Panc1 (cell line): ENCODE measurements at regions not wholly inside any gene's neighbourhood (a gene's known extent, or its start where the extent isn't known, plus 50 kb on each side); places are given as distances from the start of the nearest gene placed in this dataset.

Experiments used
- ATAC-seq: fragments of 200-7000 bp; cut with Tn5 transposase; 2 replicates; pipeline ENCODE4 v1.9.1; 2020; ENCODE audit warnings: mild to moderate bottlenecking, moderate library complexity
- BruUV-seq: library from RNA; stranded (reverse); fragments of 400-500 nt; replicated peaks from 2 replicates; lab custom pipeline; 2021; lab: Mats Ljungman, UMichigan
- CTCF ChIA-PET: fragments of 300-600 bp; sonication (Branson Sonifier 250); formaldehyde crosslinking; loops from one replicate; lab custom pipeline; 2022; ENCODE audit warnings: antibody characterized with exemption; lab: Charles Lee
- POLR2A ChIA-PET: fragments of 300-600 bp; sonication (Branson Sonifier 250); formaldehyde crosslinking; loops from one replicate; lab custom pipeline; 2022; ENCODE audit warnings: antibody characterized with exemption; lab: Charles Lee
- DNase-seq: peaks from one replicate; pipeline ENCODE4 v3.0.0-alpha.2; 2010; ENCODE audit warnings: low read depth, low spot score
- H3K27ac ChIP-seq: 2 replicates; pipeline ENCODE4 v1.5.1; 2011; ENCODE audit warnings: mild to moderate bottlenecking, low read length, inconsistent platforms
- H3K27me3 ChIP-seq: fragments of 200-500 bp; sonication (Bioruptor generic); 2 replicates; pipeline ENCODE4 v1.6.0; 2014; ENCODE audit warnings: low read length, inconsistent platforms; ENCODE audit not compliant: control insufficient read depth, insufficient read depth
- H3K36me3 ChIP-seq: fragments of 200-500 bp; sonication (Bioruptor generic); 2 replicates; pipeline ENCODE4 v1.5.1; 2014; ENCODE audit warnings: inconsistent platforms, mild to moderate bottlenecking, low read length, moderate library complexity; ENCODE audit not compliant: control insufficient read depth, insufficient read depth
- H3K4me1 ChIP-seq: 2 replicates; pipeline ENCODE4 v1.5.1; 2011; ENCODE audit warnings: inconsistent platforms, mild to moderate bottlenecking, low read length, moderate library complexity; ENCODE audit not compliant: control insufficient read depth, insufficient read depth
- H3K4me3 ChIP-seq, 2 experiments: 2 replicates each; pipeline ENCODE4 v1.5.1; 2011 to 2012; ENCODE audit warnings: low read depth in 2 of 2, low read length in 2 of 2, mild to moderate bottlenecking in 2 of 2, inconsistent platforms in 1 of 2, moderate library complexity in 1 of 2
- H3K9me3 ChIP-seq: fragments of 200-500 bp; sonication (Bioruptor generic); 2 replicates; pipeline ENCODE4 v1.5.1; 2014; ENCODE audit warnings: low read depth, mild to moderate bottlenecking, inconsistent platforms, low read length, moderate library complexity; ENCODE audit not compliant: control insufficient read depth, insufficient read depth
- POLR2AphosphoS5 ChIP-seq: IDR thresholded peaks from 2 replicates; pipeline ENCODE4 v1.6.1; 2012; ENCODE audit warnings: mild to moderate bottlenecking, low read depth, low read length, moderate library complexity
- SIN3A ChIP-seq: IDR thresholded peaks from 2 replicates; pipeline ENCODE4 v1.6.1; 2012; ENCODE audit warnings: low read depth, mild to moderate bottlenecking, low read length, moderate library complexity, borderline replicate concordance; ENCODE audit not compliant: insufficient read depth
- TCF7L2 ChIP-seq: IDR thresholded peaks from 2 replicates; pipeline ENCODE4 v1.6.1; 2011; ENCODE audit warnings: mild to moderate bottlenecking, low read depth, low read length, inconsistent platforms
- in situ Hi-C: cut with HindIII; loops from 2 replicates; pipeline ENCODE4 v1.10.0; 2016; ENCODE audit warnings: low sequenced_read_pairs, low pct_unique_long_range_greater_than_20kb
- intact Hi-C: fragments of 100-400 bp; cut with micrococcal nuclease; formaldehyde crosslinking; loops from one replicate; pipeline ENCODE4 v1.10.0; 2022; ENCODE audit not compliant: unreplicated experiment
- TF ChIP-seq, protein P1 (sequence below): fragments of 450-650 bp; IDR thresholded peaks from 2 replicates; pipeline ENCODE4 v1.5.1; 2017; ENCODE audit warnings: mild to moderate bottlenecking
- TF ChIP-seq, protein P2 (sequence below), 2 experiments: IDR thresholded peaks; 2 replicates each; pipeline ENCODE4 v1.6.1; 2011 to 2012; ENCODE audit warnings: low read depth in 2 of 2, control low read depth in 1 of 2, low read length in 1 of 2, mild to moderate bottlenecking in 1 of 2, moderate library complexity in 1 of 2; ENCODE audit not compliant: insufficient read depth in 1 of 2

DNA sequence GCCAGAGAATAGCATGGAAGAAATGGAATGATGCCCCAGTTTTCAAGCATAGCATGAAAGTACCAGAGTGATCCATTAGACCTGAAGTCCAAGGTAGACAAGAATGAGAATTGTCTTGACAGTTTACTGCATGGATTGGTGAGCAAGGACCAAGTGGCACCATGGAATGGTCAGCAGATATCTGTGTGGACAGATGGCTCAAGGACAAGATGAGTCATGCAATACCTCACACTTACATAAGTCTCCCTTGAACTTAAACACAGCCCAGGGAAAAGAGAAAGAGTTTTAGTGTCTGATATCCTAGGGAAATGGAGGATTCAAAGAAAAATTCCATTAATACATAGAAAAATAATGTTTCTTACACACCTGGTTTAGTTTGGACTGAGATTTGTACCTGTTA lies 195.2 kb downstream of the MRPL39 start:
- ChIA-PET POLR2A (no interaction called here), CTCF (no interaction called here)
- in situ Hi-C loops (no loop called here), intact Hi-C loops (no loop called here)
- no peak overlapping the region for H3K27ac ChIP-seq
- DNase-seq (no peak), ATAC-seq (no peak)
- H3K9me3 ChIP-seq: no peaks in the 10 kb centered on the region
- no TSS peak for BruUV-seq
- no peak overlapping the region for H3K4me3 ChIP-seq
- no peak for TF ChIP-seq POLR2AphosphoS5
- TF ChIP-seq, protein P1, sequence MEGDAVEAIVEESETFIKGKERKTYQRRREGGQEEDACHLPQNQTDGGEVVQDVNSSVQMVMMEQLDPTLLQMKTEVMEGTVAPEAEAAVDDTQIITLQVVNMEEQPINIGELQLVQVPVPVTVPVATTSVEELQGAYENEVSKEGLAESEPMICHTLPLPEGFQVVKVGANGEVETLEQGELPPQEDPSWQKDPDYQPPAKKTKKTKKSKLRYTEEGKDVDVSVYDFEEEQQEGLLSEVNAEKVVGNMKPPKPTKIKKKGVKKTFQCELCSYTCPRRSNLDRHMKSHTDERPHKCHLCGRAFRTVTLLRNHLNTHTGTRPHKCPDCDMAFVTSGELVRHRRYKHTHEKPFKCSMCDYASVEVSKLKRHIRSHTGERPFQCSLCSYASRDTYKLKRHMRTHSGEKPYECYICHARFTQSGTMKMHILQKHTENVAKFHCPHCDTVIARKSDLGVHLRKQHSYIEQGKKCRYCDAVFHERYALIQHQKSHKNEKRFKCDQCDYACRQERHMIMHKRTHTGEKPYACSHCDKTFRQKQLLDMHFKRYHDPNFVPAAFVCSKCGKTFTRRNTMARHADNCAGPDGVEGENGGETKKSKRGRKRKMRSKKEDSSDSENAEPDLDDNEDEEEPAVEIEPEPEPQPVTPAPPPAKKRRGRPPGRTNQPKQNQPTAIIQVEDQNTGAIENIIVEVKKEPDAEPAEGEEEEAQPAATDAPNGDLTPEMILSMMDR: no peak
- no peak for TF ChIP-seq TCF7L2
- TF ChIP-seq SIN3A: no peak
- TF ChIP-seq, protein P2, sequence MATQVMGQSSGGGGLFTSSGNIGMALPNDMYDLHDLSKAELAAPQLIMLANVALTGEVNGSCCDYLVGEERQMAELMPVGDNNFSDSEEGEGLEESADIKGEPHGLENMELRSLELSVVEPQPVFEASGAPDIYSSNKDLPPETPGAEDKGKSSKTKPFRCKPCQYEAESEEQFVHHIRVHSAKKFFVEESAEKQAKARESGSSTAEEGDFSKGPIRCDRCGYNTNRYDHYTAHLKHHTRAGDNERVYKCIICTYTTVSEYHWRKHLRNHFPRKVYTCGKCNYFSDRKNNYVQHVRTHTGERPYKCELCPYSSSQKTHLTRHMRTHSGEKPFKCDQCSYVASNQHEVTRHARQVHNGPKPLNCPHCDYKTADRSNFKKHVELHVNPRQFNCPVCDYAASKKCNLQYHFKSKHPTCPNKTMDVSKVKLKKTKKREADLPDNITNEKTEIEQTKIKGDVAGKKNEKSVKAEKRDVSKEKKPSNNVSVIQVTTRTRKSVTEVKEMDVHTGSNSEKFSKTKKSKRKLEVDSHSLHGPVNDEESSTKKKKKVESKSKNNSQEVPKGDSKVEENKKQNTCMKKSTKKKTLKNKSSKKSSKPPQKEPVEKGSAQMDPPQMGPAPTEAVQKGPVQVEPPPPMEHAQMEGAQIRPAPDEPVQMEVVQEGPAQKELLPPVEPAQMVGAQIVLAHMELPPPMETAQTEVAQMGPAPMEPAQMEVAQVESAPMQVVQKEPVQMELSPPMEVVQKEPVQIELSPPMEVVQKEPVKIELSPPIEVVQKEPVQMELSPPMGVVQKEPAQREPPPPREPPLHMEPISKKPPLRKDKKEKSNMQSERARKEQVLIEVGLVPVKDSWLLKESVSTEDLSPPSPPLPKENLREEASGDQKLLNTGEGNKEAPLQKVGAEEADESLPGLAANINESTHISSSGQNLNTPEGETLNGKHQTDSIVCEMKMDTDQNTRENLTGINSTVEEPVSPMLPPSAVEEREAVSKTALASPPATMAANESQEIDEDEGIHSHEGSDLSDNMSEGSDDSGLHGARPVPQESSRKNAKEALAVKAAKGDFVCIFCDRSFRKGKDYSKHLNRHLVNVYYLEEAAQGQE (IDR thresholded peaks at IDR 0.05; ENCODE audit: insufficient read depth in 1 of 2, low read depth in 2 of 2, low read length in 1 of 2): no peak
- no peaks in the 10 kb centered on the region for H3K4me1 ChIP-seq
- H3K36me3 ChIP-seq: no peaks in the 10 kb centered on the region
- H3K27me3 ChIP-seq: no peaks in the 10 kb centered on the region

DNA sequence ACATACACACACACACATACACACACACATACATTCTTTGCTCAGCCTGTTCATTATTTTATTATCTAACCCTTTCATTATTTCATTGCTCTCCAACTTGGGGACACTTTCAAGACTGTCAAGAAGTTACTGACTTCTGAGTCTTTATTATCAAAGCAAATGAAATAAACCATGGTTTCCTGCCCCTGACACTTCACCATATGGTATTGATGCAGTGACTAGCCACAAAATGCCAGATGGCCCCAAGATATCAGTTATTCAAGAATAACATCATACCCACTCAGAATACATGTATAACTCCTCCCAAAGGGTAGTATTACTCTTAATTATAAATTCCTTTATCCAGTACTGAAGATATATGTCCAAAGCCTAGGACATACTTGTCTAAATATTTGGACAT lies 197.3 kb downstream of the MRPL39 start:
- Histone ChIP-seq H3K4me3 (no peak overlapping the region), H3K27me3 (no peaks in the 10 kb centered on the region), H3K4me1 (no peaks in the 10 kb centered on the region), H3K9me3 (no peaks in the 10 kb centered on the region), H3K27ac (no peak overlapping the region), H3K36me3 (no peaks in the 10 kb centered on the region)
- ATAC-seq (no peak), DNase-seq (no peak)
- in situ Hi-C loops: no loop called here
- no peak for TF ChIP-seq SIN3A
- no peak for TF ChIP-seq POLR2AphosphoS5
- TF ChIP-seq, protein P2 (IDR thresholded peaks at IDR 0.05; ENCODE audit: insufficient read depth in 1 of 2, low read depth in 2 of 2, low read length in 1 of 2): no peak
- no peak for TF ChIP-seq TCF7L2
- TF ChIP-seq, protein P1: no peak
- CTCF ChIA-PET: no interaction called here
- POLR2A ChIA-PET: no interaction called here
- BruUV-seq: no TSS peak
- intact Hi-C loops: no loop called here
